Upper lobe of left lung (tissue), 6 donors: ENCODE measurements at regions not wholly inside any gene's neighbourhood (a gene's known extent, or its start where the extent isn't known, plus 50 kb on each side); places are given as distances from the start of the nearest gene placed in this dataset.

Source experiments
- ATAC-seq, 2 donors: fragments of 200-7000 bp; cut with Tn5 transposase; one replicate each; pipeline ENCODE4 v1.9.1; 2022; ENCODE audit warnings: mild to moderate bottlenecking in 2 of 2, moderate library complexity in 2 of 2; ENCODE audit not compliant: low FRiP score in 2 of 2
- DNase-seq, 2 donors: peaks; one replicate each; pipeline ENCODE4 v3.0.0-alpha.2; 2019 to 2020
- H3K27ac ChIP-seq, 4 donors: fragments of 200-600 bp; sonication (generic); one replicate each; pipeline ENCODE4 v1.5.1; 2016 to 2019
- H3K27me3 ChIP-seq, 4 donors: fragments of 200-600 bp; sonication (generic); one replicate each; pipeline ENCODE4 v1.5.1; 2017 to 2019
- H3K36me3 ChIP-seq, 4 donors: fragments of 200-600 bp; sonication (generic); one replicate each; pipeline ENCODE4 v1.5.1; 2016 to 2019
- H3K4me1 ChIP-seq, 4 donors: fragments of 200-600 bp; sonication (generic); one replicate each; pipeline ENCODE4 v1.5.1; 2018 to 2019
- H3K4me3 ChIP-seq, 4 donors: fragments of 200-600 bp; sonication (generic); one replicate each; pipeline ENCODE4 v1.5.1; 2017 to 2019; ENCODE audit warnings: mild to moderate bottlenecking in 2 of 4, moderate library complexity in 1 of 4
- H3K9me3 ChIP-seq, 4 donors: fragments of 200-600 bp; sonication (generic); one replicate each; pipeline ENCODE4 v1.5.1; 2018 to 2019
- CTCF ChIP-seq, 6 experiments: fragments of 450-650 bp in 4 of 6; fragments of 200-600 bp in 2 of 6; sonication (generic) in 2 of 6; IDR thresholded peaks; one replicate each; pipeline ENCODE4 v1.5.1; 2016 to 2019; ENCODE audit warnings: antibody characterized with exemption in 6 of 6
- EP300 ChIP-seq, 4 donors: sonication (generic); formaldehyde crosslinking; IDR thresholded peaks; one replicate each; pipeline ENCODE4 v1.5.1; 2017; ENCODE audit warnings: antibody characterized with exemption in 4 of 4, control low read depth in 2 of 4
- POLR2A ChIP-seq, 4 donors: fragments of 450-650 bp; IDR thresholded peaks; one replicate each; pipeline ENCODE4 v1.5.1; 2016 to 2017; ENCODE audit warnings: antibody characterized with exemption in 4 of 4, mild to moderate bottlenecking in 2 of 4
- POLR2AphosphoS5 ChIP-seq, 2 donors: sonication (generic); formaldehyde crosslinking; IDR thresholded peaks; one replicate each; pipeline ENCODE4 v1.5.1; 2017; ENCODE audit warnings: antibody characterized with exemption in 2 of 2
- WGBS, 2 donors: methylation state at CpG; one replicate each; pipeline ENCODE4 v1.1.5; 2017 to 2018; 5-methylcytosine and 5-hydroxymethylcytosine counted together
- donor health status: DM: no; HTN: no; CAD: no; lungs with moderate emphysema.
- donor health status: DM: no; HTN: yes; CAD: no; lungs with severe emphysema.

GRCh38 chr1:208556461-208556860 lies 312.3 kb upstream of the PLXNA2 start:
- TF ChIP-seq CTCF (IDR thresholded peaks at IDR 0.05): no peak
- TF ChIP-seq POLR2AphosphoS5 (IDR thresholded peaks at IDR 0.05): no peak
- no peak for TF ChIP-seq EP300 (IDR thresholded peaks at IDR 0.05)
- no peak for TF ChIP-seq POLR2A (IDR thresholded peaks at IDR 0.05)

GRCh38 chr1:208557046-208557722 lies 313.0 kb upstream of the PLXNA2 start:
- H3K36me3 ChIP-seq: no peaks in the 10 kb centered on the region
- no peak for TF ChIP-seq CTCF (IDR thresholded peaks at IDR 0.05)
- TF ChIP-seq POLR2AphosphoS5 (IDR thresholded peaks at IDR 0.05): no peak
- TF ChIP-seq EP300 (IDR thresholded peaks at IDR 0.05): no peak
- TF ChIP-seq POLR2A (IDR thresholded peaks at IDR 0.05): no peak
- no peak for DNase-seq
- no peaks in the 10 kb centered on the region for H3K9me3 ChIP-seq
- H3K4me1 ChIP-seq: no peaks in the 10 kb centered on the region
- ATAC-seq: peak in 1 of 2 donors; percentile 59
- H3K27me3 ChIP-seq: no peaks in the 10 kb centered on the region
- 72 to 85% methylated on average over 2 of the region's 2 CpGs for WGBS, 2 donors
- H3K4me3 ChIP-seq: no peak overlapping the region
- H3K27ac ChIP-seq: no peak overlapping the region

More at GRCh38 chr1:208556461-208556860, 312.3 kb upstream of the PLXNA2 start:
- no peak overlapping the region for H3K27ac ChIP-seq
- H3K4me1 ChIP-seq: no peaks in the 10 kb centered on the region
- H3K4me3 ChIP-seq: no peak overlapping the region
- DNase-seq (no peak), ATAC-seq (no peak)
- WGBS, 2 donors: 87 to 95% methylated on average over 6 of the region's 6 CpGs
- no peaks in the 10 kb centered on the region for H3K27me3 ChIP-seq
- H3K36me3 ChIP-seq: no peaks in the 10 kb centered on the region
- no peaks in the 10 kb centered on the region for H3K9me3 ChIP-seq

DNA sequence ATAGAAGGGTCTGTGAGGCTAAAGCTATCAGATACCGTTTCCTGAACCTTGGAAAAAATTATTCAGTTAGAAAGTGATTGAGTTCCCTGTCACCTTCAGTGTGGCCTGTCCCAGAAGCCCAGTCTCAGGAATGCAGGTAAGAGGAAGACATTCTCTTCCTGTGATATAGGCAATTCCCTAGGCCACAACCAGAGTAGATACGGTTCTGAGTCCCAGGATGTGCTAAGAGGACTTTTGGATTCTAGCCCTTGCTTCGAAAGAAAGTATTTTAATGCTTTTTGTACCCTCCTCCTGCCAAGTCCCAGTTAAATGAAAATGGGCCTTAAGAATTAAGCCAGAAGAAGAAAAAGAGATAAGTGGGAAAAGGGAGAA lies 313.5 kb upstream of the PLXNA2 start:
- no peaks in the 10 kb centered on the region for H3K9me3 ChIP-seq
- no peaks in the 10 kb centered on the region for H3K4me1 ChIP-seq
- no peaks in the 10 kb centered on the region for H3K27me3 ChIP-seq
- H3K27ac ChIP-seq: no peak overlapping the region
- WGBS, 2 donors: 77 to 82% methylated on average over 3 of the region's 3 CpGs
- TF ChIP-seq POLR2AphosphoS5 (IDR thresholded peaks at IDR 0.05): no peak
- no peak for TF ChIP-seq POLR2A (IDR thresholded peaks at IDR 0.05)
- no peak for TF ChIP-seq EP300 (IDR thresholded peaks at IDR 0.05)
- no peak for TF ChIP-seq CTCF (IDR thresholded peaks at IDR 0.05)
- H3K36me3 ChIP-seq: no peaks in the 10 kb centered on the region
- no peak for ATAC-seq
- no peak for DNase-seq
- no peak overlapping the region for H3K4me3 ChIP-seq

- no peaks in the 10 kb centered on the region for H3K27me3 ChIP-seq
- no peak for ATAC-seq
- no peak overlapping the region for H3K4me3 ChIP-seq
- no peaks in the 10 kb centered on the region for H3K4me1 ChIP-seq
- H3K9me3 ChIP-seq: no peaks in the 10 kb centered on the region
- no peak for DNase-seq
- TF ChIP-seq POLR2A (IDR thresholded peaks at IDR 0.05) (no peak), CTCF (IDR thresholded peaks at IDR 0.05) (no peak), EP300 (IDR thresholded peaks at IDR 0.05) (no peak), POLR2AphosphoS5 (IDR thresholded peaks at IDR 0.05) (no peak)
- H3K36me3 ChIP-seq: no peaks in the 10 kb centered on the region
- no peak overlapping the region for H3K27ac ChIP-seq
- 83 to 89% methylated on average over 6 of the region's 6 CpGs for WGBS, 2 donors
Observed at GRCh38 chr1:208559597-208560329, 315.6 kb upstream of the PLXNA2 start.
